ENCODE measurements at regions not wholly inside any gene's neighbourhood (a gene's known extent, or its start where the extent isn't known, plus 50 kb on each side); places are given as distances from the start of the nearest gene placed in this dataset.
"Not testable (repeated sequence)": the region's sequence is repeated elsewhere in the genome, so short reads cannot be mapped to it uniquely, and the experiment has no call there.

DNA sequence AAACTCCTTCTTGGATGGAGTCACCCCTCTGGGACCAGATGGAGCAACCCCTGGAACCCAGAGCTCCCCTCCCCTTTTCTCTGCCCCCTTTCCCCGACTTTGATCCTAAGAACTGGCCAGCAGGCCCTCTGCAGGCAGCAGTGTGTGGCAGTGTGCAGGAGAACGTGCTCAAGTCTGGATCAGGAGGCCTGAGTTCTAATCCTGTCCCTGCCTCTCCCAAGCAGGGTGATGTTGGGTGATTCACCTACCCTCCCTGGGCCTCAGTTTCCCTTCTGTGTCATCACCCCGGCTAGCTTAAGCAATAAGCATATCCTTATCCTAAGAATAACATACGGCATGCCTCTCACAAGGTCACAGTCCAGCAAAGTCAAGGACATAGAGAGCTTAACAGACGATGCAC, 67.6 kb downstream of the C9orf50 start:
- no peak overlapping the region for H3K4me3 ChIP-seq (replicated peaks in 1 of 4; ENCODE audit: control extremely low read depth in 1 of 4, insufficient read depth in 1 of 4, low read depth in 3 of 4, low read length in 4 of 4)
- no peaks in the 10 kb centered on the region for H3K79me2 ChIP-seq (ENCODE audit: control insufficient read depth, insufficient read depth, low read length)
- H3K36me3 ChIP-seq (ENCODE audit: control insufficient read depth, insufficient read depth, low read length): no peaks in the 10 kb centered on the region
- DNase-seq (ENCODE audit: low read depth in 2 of 2): no peak
- no peak overlapping the region for H3K27ac ChIP-seq (ENCODE audit: insufficient read depth, low read length)
- H3K27me3 ChIP-seq (ENCODE audit: control insufficient read depth, insufficient read depth, low read length): no peaks in the 10 kb centered on the region
- H2AFZ ChIP-seq (ENCODE audit: low read length): no peak overlapping the region
- no peak overlapping the region for H3K4me2 ChIP-seq (ENCODE audit: extremely low read depth, insufficient read depth, low read length)
- no peak for TF ChIP-seq CTCF (conservative IDR thresholded peaks at IDR 0.05 in 1 of 2, IDR thresholded peaks at IDR 0.05 in 1 of 2; ENCODE audit: low read depth in 1 of 2, low read length in 2 of 2)
- H3K9ac ChIP-seq (ENCODE audit: insufficient read depth, low read length): no peak overlapping the region
- H3K9me3 ChIP-seq (ENCODE audit: control insufficient read depth, insufficient read depth, low read depth, low read length): no peaks in the 10 kb centered on the region
- no peaks in the 10 kb centered on the region for H4K20me1 ChIP-seq (ENCODE audit: control insufficient read depth, extremely low read depth, insufficient read depth, low read length)
- H3K4me1 ChIP-seq (ENCODE audit: control insufficient read depth, extremely low read depth, insufficient read depth, low read length): peaks cover 13% of the 10 kb centered on the region

DNA sequence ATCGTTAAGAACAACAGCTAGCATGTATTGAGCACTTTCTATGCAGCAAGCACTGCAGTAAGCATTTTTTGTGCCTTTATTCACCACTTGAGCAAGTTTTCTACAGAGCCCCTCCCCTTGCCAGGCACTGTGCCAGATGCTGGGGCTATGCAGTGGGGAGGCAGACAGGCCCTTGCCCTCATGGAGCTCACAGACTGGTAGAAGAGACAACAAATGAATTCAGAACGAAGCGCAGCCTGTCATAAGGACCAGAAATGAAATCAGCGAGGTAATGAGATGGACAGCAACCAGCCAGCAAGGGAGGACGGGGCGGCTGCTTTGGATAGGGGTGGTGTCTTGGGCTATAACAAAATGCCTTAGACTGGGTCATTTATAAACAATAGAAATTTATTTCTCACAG, 68.8 kb downstream of the C9orf50 start:
- H3K4me2 ChIP-seq (ENCODE audit: extremely low read depth, insufficient read depth, low read length): no peak overlapping the region
- no peak overlapping the region for H3K4me3 ChIP-seq (replicated peaks in 1 of 4; ENCODE audit: control extremely low read depth in 1 of 4, insufficient read depth in 1 of 4, low read depth in 3 of 4, low read length in 4 of 4)
- H4K20me1 ChIP-seq (ENCODE audit: control insufficient read depth, extremely low read depth, insufficient read depth, low read length): no peaks in the 10 kb centered on the region
- H2AFZ ChIP-seq (ENCODE audit: low read length): no peak overlapping the region
- TF ChIP-seq EZH2 (IDR thresholded peaks at IDR 0.05; ENCODE audit: low read length, missing control alignments) (no peak), CTCF (conservative IDR thresholded peaks at IDR 0.05 in 1 of 2, IDR thresholded peaks at IDR 0.05 in 1 of 2; ENCODE audit: low read depth in 1 of 2, low read length in 2 of 2) (no peak)
- H3K79me2 ChIP-seq (ENCODE audit: control insufficient read depth, insufficient read depth, low read length): no peaks in the 10 kb centered on the region
- peak in 1 of 2 donors; percentile 29 for DNase-seq (ENCODE audit: low read depth in 2 of 2)
- H3K27me3 ChIP-seq (ENCODE audit: control insufficient read depth, insufficient read depth, low read length): no peaks in the 10 kb centered on the region
- no peak overlapping the region for H3K27ac ChIP-seq (ENCODE audit: insufficient read depth, low read length)
- H3K9ac ChIP-seq (ENCODE audit: insufficient read depth, low read length): no peak overlapping the region
- H3K36me3 ChIP-seq (ENCODE audit: control insufficient read depth, insufficient read depth, low read length): no peaks in the 10 kb centered on the region
- H3K9me3 ChIP-seq (ENCODE audit: control insufficient read depth, insufficient read depth, low read depth, low read length): no peaks in the 10 kb centered on the region
- peaks cover 13% of the 10 kb centered on the region for H3K4me1 ChIP-seq (ENCODE audit: control insufficient read depth, extremely low read depth, insufficient read depth, low read length)

DNA sequence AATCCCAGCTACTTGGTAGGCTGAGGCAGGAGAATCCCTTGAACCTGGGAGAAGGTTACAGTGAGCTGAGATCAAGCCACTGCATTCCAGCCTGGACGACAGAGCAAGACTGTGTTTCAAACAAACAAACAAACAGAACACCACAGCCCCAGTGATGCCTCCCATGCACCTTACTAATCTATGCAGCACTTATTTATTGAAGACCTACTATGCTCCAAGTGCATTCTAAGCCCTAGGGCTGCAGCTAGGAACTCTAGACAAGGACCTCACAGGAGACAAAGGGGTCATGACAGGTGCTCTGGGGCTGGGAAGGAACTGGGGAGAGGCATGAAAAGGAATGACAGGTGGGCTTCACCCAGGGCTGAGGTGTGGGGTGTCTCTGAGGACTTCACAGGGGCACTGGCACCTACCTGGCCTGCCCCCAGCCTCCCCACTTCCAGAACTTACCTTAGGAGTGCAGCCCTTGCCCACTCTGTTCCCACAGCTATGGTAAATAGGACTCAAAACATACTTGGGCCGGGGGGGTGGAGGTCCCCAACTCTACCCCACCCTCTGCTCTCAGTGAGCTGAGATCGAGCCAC, 69.4 kb downstream of the C9orf50 start:
- no peak overlapping the region for H2AFZ ChIP-seq (ENCODE audit: low read length)
- H3K27ac ChIP-seq (ENCODE audit: insufficient read depth, low read length): no peak overlapping the region
- H4K20me1 ChIP-seq (ENCODE audit: control insufficient read depth, extremely low read depth, insufficient read depth, low read length): no peaks in the 10 kb centered on the region
- H3K4me1 ChIP-seq (ENCODE audit: control insufficient read depth, extremely low read depth, insufficient read depth, low read length): peaks cover 13% of the 10 kb centered on the region
- no peaks in the 10 kb centered on the region for H3K79me2 ChIP-seq (ENCODE audit: control insufficient read depth, insufficient read depth, low read length)
- TF ChIP-seq CTCF (conservative IDR thresholded peaks at IDR 0.05 in 1 of 2, IDR thresholded peaks at IDR 0.05 in 1 of 2; ENCODE audit: low read depth in 1 of 2, low read length in 2 of 2) (no peak), EZH2 (IDR thresholded peaks at IDR 0.05; ENCODE audit: low read length, missing control alignments) (no peak)
- no peak overlapping the region for H3K4me2 ChIP-seq (ENCODE audit: extremely low read depth, insufficient read depth, low read length)
- H3K9ac ChIP-seq (ENCODE audit: insufficient read depth, low read length): no peak overlapping the region
- H3K4me3 ChIP-seq (replicated peaks in 1 of 4; ENCODE audit: control extremely low read depth in 1 of 4, insufficient read depth in 1 of 4, low read depth in 3 of 4, low read length in 4 of 4): no peak overlapping the region
- H3K36me3 ChIP-seq (ENCODE audit: control insufficient read depth, insufficient read depth, low read length): no peaks in the 10 kb centered on the region
- no peaks in the 10 kb centered on the region for H3K27me3 ChIP-seq (ENCODE audit: control insufficient read depth, insufficient read depth, low read length)
- no peak for DNase-seq (ENCODE audit: low read depth in 2 of 2)
- H3K9me3 ChIP-seq (ENCODE audit: control insufficient read depth, insufficient read depth, low read depth, low read length): no peaks in the 10 kb centered on the region

- H4K20me1 ChIP-seq (ENCODE audit: control insufficient read depth, extremely low read depth, insufficient read depth, low read length); H3K36me3 ChIP-seq (ENCODE audit: control insufficient read depth, insufficient read depth, low read length); H3K4me3 ChIP-seq (replicated peaks in 1 of 4; ENCODE audit: control extremely low read depth in 1 of 4, insufficient read depth in 1 of 4, low read depth in 3 of 4, low read length in 4 of 4); H3K4me2 ChIP-seq (ENCODE audit: extremely low read depth, insufficient read depth, low read length); H3K79me2 ChIP-seq (ENCODE audit: control insufficient read depth, insufficient read depth, low read length); H3K9ac ChIP-seq (ENCODE audit: insufficient read depth, low read length); DNase-seq (ENCODE audit: low read depth in 2 of 2); H2AFZ ChIP-seq (ENCODE audit: low read length); H3K27me3 ChIP-seq (ENCODE audit: control insufficient read depth, insufficient read depth, low read length); H3K27ac ChIP-seq (ENCODE audit: insufficient read depth, low read length); H3K9me3 ChIP-seq (ENCODE audit: control insufficient read depth, insufficient read depth, low read depth, low read length): not testable (repeated sequence)
- H3K4me1 ChIP-seq (ENCODE audit: control insufficient read depth, extremely low read depth, insufficient read depth, low read length): peaks cover 13% of the 10 kb centered on the region
These were observed 69.9 kb downstream of the C9orf50 start for GRCh38 chr9:129550977-129551376.

All from fibroblast of lung (primary cell).